ENCODE measurements at regions not wholly inside any gene's neighbourhood (a gene's known extent, or its start where the extent isn't known, plus 50 kb on each side); places are given as distances from the start of the nearest gene placed in this dataset.

DNA sequence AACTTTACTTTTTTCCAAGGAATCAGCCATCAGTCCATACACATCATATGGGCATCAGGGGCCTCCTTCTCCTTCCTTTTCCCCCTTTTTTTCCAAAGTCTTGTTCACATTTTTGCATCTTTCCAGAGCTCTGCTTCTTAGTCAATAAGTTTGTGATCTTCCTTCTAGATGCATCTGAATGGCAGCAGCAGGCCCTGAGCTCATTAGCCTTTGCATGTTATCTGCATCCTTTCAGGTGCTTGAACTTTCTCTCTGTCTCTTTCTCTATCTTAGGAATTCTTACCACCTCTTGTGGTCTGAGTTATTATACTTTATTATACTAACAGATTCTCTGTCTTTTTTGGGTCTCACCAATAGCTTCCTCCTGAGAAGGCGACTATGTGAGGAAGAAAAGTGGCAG, 312.4 kb upstream of the FANCL start:
- DNase-seq (ENCODE audit: low read depth) = no peak

- DNase-seq (ENCODE audit: low read depth) = no peak
These were observed 304.5 kb upstream of the FANCL start for GRCh38 chr2:58545300-58546280.

DNA sequence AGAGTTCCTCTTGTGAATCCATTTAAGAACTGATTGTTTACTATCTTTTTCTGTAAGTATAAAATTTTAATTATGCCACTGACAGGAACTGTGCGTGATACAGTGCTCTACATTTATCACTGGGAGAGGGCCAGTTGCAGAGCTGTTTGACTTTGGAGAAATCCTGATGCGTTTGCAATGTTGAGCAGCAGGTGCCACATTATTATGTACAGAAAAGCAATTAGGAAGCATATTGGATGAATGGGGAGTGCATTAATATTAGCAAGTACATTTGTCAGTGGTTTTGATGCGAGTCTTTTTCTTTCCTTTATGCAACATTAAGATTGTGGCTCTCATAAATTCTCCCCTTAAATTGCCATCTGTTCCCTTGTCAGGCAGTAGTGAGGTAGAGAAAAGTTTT, 302.3 kb upstream of the FANCL start:
- no peak for DNase-seq (ENCODE audit: low read depth)

GRCh38 chr2:58541511-58541910, 300.4 kb upstream of the FANCL start:
- DNase-seq (ENCODE audit: low read depth) = no peak

DNA sequence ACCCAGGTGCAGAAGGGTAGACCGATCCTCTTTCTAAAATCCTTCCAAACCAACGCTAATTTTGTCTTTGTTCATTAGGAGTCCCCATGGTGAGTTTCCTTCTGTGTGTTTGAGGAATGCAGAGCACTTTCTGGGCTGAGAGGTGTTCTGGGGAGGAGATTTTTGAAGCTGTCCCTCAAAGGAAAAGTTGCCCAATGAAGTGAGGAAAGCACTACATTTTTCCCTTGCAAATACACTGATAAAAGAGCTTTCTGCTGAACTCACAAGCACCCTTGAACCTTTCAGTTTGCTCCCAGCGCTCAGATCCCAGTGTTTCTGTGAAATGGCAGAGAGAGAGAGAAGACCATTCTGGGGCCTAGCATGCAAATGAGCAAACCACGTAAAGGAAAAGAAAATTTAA, 299.6 kb upstream of the FANCL start:
- no peak for DNase-seq (ENCODE audit: low read depth)

DNA sequence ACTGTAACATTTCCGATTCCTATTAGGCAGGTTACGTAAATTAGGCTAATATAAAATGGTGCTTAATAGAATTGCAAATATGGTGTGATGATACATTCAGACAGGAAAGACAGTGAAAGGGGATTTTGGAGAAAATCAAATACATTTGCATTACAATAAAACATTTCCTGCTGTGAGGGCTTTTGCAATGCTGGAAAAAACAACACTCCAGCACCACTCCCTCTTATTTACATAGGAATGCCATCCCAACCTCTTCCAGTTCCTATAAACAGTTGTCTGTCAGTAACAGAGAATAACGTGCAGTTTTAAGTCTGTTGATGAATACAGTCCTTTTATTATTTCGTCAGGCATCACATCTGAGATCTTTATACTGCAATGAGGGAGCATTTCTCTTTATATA, 298.8 kb upstream of the FANCL start:
- DNase-seq (ENCODE audit: low read depth) = no peak

- no peak for DNase-seq (ENCODE audit: low read depth)
These were observed 294.9 kb upstream of the FANCL start for GRCh38 chr2:58535990-58536389.

GRCh38 chr2:58535182-58535581, 294.1 kb upstream of the FANCL start:
- DNase-seq (ENCODE audit: low read depth) = no peak

GRCh38 chr2:58533376-58533775, 292.3 kb upstream of the FANCL start:
- DNase-seq (ENCODE audit: low read depth) = no peak

GRCh38 chr2:58532641-58533040, 291.5 kb upstream of the FANCL start:
- no peak for DNase-seq (ENCODE audit: low read depth)

GRCh38 chr2:58527647-58528046, 286.5 kb upstream of the FANCL start:
- no peak for DNase-seq (ENCODE audit: low read depth)

DNA sequence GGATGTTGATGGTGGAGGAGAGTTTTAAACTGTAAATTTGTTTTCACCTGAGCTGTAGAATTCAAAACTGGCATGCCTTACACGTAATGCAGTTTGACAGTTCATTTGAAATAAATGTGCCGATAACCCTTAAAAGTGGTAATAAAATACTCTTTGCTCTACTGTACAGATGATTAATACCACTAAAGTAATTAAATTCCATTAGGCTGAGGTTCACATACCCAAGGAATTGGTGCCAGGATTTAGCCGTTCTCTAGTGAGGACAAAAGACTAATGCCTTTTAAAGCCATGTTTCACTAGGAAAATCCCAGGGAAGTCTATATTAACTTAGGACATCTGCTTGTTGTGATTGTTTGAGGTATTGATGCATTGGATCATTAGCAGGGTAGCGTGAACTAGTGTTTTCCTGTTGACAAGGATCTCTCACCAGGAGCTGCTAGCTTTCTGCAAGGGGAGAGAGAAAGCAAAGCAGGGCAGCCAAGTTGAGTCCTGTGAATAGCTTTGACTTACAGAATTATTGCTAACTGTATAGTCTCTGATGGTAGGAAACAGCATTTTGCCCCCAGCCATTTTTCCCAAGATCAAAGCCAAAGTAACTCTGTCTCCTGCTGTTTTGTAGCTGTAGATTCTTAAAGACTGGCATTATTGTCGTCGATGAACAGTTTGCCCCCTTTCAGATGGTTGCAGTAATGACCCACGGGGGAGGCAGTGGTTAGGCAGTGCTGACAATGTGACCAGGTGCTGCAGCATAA, 280.9 kb upstream of the FANCL start:
- no peak for DNase-seq (ENCODE audit: low read depth)

DNA sequence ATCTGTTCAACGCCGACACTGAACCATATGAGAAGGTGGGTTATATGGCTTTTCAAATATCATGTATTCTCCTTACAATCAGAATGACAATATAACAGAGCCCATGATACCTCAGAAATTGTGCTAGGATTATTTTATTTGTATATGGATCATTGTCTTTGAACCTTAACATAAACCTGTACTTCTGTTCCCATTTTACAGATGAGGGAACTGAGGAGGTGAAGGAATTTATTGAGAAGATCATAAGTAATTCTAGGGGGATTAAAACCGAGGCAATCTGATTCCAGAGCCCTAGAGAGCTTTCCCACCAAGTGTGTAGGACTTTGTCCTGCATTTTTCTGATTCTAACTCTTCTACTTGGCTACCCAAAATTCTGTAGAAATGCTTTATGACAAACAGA, 279.8 kb upstream of the FANCL start:
- DNase-seq (ENCODE audit: low read depth) = no peak

GRCh38 chr2:58517881-58518280, 276.8 kb upstream of the FANCL start:
- DNase-seq (ENCODE audit: low read depth) = no peak

- DNase-seq (ENCODE audit: low read depth) = no peak
These were observed 275.6 kb upstream of the FANCL start for GRCh38 chr2:58516695-58517094.

DNA sequence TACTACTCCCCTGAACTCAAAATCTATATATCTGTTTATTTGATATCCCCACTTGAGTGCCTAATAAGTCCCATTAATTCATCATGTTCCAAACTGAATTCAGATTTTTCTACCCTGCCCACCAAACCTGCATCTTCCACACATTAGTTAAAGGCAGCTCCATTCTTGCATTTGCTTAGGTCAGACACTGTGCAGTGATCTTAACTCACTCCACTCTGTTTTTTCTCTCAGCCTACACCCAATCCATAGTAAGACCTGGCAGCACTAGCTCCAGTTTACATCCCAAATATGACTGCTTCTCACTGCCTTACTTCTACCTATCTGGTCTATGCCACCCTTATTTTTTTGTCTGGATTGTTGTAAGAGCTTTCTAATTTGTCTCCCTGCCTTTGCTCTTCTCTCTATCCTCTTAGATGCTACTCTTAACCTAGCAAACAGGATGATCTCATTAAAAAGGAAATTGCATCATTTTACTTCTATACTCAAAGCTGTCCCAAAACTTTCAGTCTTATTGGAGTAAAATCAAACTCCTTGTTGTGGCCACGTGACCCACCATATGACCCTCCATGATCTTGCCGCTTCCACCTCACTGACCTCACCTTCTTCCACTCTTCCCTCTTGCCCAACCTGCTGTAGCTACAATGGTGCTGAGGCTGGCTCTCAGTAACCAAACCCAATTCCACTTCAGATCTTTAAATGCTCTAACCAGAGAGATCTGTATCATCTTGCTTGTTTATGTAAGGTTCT, 274.9 kb upstream of the FANCL start:
- no peak for DNase-seq (ENCODE audit: low read depth)

- no peak for DNase-seq (ENCODE audit: low read depth)
These were observed 273.1 kb upstream of the FANCL start for GRCh38 chr2:58514252-58514651.

DNA sequence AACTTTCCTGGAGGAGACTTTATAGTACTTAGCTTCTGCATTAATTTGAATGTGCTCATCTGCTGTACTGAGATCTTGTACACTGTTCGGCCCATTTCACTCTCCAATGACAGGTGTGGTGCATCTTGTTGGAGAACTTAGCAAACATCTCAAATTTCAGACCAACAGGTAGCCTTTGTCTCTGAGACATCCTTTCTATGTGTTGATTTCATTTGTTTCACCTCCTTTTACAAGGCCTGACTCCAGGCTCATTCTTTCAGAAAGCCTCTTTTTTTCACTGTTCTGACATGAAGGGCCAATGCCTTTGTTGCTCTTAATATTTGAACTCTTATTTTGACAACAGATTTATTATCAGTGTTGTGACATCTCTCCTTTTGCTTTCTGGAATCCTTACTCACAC, 271.8 kb upstream of the FANCL start:
- DNase-seq (ENCODE audit: low read depth) = no peak

- no peak for DNase-seq (ENCODE audit: low read depth)
These were observed 266.9 kb upstream of the FANCL start for GRCh38 chr2:58508006-58508405.

DNA sequence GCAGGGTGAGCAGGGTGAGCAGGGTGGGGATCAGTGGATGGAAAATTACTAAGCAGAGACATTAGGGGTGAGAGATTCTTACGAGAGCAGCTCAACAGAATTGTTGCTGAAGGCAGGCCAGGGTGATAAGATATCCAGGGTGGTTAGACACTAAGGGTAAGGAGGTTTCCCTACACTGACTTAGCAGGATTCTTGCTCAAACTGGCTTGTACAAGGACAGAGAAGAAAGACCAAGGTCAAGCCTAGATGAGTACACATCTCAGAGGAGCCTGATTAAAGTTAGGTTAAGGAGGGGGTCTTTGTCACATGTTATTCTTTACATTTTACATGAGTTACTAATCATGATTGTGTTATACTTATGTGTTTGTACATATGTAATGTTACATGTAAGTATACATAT, 262.8 kb upstream of the FANCL start:
- DNase-seq (ENCODE audit: low read depth) = no peak

DNA sequence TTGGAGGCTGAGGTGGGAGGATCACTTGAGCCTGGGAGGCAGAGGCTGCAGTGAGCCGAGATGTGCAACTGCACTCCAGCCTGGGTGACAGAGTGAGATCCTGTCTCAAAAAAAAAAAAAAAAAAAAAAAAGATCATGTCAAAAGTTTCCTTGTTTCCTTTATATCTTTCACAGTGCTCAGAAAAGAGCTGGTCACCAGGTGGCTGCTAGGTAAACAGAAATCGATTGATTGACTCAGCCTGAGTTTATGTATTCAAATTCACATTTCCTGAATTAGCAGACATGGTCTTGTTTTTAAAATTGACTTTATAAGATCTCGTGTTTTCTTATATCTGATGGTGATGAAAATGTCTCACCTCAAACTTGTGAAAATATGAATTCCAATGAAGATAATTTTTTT, 261.8 kb upstream of the FANCL start:
- DNase-seq (ENCODE audit: low read depth) = no peak

DNA sequence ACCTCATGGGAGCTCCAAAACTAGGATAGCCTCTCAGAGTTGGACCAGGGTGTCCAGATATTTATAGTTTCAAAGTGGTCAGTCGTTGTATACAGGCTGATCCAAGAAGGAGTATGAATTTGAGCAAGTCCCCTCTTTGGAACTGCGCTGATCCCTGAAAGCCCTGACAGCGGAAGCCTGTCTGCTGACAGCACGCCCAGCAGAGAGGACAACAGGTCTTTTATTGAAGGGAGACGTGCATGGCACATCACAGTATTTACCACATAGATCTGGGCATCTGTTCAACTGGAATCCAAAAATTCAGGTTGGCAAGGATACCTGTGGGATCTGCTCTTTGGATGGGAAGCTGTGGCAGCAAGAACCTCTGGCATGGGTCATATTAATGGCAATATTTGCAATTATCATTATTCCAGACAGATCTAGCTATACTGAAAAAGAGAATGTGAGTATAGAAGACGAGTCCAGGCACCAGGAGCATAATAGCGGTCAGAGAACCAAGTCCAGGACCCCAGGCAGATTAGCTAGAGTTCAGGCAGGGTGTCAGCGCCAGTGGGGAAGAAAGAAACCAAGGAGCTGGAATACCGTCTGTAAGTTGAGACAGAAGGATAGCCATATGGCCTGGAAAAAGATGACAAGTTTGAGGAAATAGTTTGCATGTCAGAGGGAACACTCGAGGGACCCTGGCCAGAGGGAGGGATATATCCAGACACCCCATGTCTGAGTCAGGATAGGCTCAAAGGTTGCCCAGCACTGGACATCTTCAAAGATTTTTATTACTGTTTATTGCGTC, 260.4 kb upstream of the FANCL start:
- DNase-seq (ENCODE audit: low read depth) = no peak
